ENCODE measurements at regions not wholly inside any gene's neighbourhood (a gene's known extent, or its start where the extent isn't known, plus 50 kb on each side); places are given as distances from the start of the nearest gene placed in this dataset.

DNA sequence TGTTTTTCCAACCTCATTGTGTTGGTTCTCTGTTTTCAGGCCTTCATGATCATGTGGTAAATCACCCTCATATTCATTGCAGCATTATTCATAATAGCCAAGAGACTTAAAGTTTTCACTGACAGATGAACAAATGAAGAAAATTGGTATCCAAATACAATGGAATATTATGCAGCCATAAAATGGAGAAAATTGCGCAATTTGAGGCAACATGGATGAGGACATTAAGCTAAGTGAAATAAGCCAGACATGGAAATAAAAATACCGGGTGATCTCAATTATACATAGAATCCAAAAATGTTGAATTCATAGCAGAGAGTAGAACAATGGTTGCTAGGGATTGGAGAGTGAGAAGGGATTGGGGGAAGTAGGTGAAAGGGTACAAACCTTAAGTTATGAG lies 491.9 kb upstream of the KCNMB2 start:
- no peaks in the 10 kb centered on the region for H4K20me1 ChIP-seq (ENCODE audit: insufficient read depth, low read length)
- H3F3A ChIP-seq (ENCODE audit: insufficient read depth, low read length): no peaks in the 10 kb centered on the region
- no peak overlapping the region for H3K4me2 ChIP-seq (ENCODE audit: low read depth, low read length)
- H2AFZ ChIP-seq (ENCODE audit: low read length): no peak overlapping the region
- no peaks in the 10 kb centered on the region for H3K27me3 ChIP-seq (replicated peaks; ENCODE audit: insufficient read depth, low read length)
- TF ChIP-seq, protein P1, sequence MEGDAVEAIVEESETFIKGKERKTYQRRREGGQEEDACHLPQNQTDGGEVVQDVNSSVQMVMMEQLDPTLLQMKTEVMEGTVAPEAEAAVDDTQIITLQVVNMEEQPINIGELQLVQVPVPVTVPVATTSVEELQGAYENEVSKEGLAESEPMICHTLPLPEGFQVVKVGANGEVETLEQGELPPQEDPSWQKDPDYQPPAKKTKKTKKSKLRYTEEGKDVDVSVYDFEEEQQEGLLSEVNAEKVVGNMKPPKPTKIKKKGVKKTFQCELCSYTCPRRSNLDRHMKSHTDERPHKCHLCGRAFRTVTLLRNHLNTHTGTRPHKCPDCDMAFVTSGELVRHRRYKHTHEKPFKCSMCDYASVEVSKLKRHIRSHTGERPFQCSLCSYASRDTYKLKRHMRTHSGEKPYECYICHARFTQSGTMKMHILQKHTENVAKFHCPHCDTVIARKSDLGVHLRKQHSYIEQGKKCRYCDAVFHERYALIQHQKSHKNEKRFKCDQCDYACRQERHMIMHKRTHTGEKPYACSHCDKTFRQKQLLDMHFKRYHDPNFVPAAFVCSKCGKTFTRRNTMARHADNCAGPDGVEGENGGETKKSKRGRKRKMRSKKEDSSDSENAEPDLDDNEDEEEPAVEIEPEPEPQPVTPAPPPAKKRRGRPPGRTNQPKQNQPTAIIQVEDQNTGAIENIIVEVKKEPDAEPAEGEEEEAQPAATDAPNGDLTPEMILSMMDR (IDR thresholded peaks at IDR 0.05; ENCODE audit: low read length): no peak
- TF ChIP-seq EZH2phosphoT487 (IDR thresholded peaks at IDR 0.05; ENCODE audit: low read length): no peak
- TF ChIP-seq EZH2 (optimal IDR thresholded peaks at IDR 0.05; ENCODE audit: low read depth, low read length): no peak
- no peaks in the 10 kb centered on the region for H3K9me2 ChIP-seq (replicated peaks; ENCODE audit: insufficient read depth, low read length)
- no peak for DNase-seq
- no peaks in the 10 kb centered on the region for H3K9me3 ChIP-seq (replicated peaks; ENCODE audit: insufficient read depth, low read length)
- no peaks in the 10 kb centered on the region for H3K36me3 ChIP-seq (replicated peaks; ENCODE audit: insufficient read depth, low read length)
- H3K79me2 ChIP-seq (ENCODE audit: low read length): no peaks in the 10 kb centered on the region
- H3K4me3 ChIP-seq (ENCODE audit: low read length): no peak overlapping the region
- no peak overlapping the region for H3K9ac ChIP-seq (ENCODE audit: low read length)
- no peaks in the 10 kb centered on the region for H3K4me1 ChIP-seq (ENCODE audit: low read length)
- no peak overlapping the region for H3K27ac ChIP-seq (ENCODE audit: low read length)

DNA sequence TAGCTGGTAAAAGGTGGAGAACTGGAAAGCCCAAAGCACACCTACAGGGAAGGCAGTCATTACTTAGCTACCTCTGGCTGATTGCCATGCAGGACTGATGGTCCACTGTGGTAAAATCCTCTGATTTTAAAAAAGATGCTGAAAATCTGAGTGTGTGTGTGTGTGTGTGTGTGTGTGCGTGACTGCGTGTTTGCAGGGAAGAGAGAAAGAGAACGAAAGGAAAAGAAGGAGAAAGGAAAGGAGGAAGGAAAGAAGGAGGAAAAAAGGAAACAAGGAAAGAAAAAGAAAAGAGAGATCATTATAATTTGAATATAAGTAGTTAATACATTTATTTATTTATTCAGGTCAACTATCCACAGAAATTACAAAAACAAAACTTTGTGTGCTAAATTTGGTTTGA lies 488.7 kb upstream of the KCNMB2 start:
- H2AFZ ChIP-seq (ENCODE audit: low read length): no peak overlapping the region
- no peaks in the 10 kb centered on the region for H3K9me2 ChIP-seq (replicated peaks; ENCODE audit: insufficient read depth, low read length)
- H3K4me1 ChIP-seq (ENCODE audit: low read length): no peaks in the 10 kb centered on the region
- no peak overlapping the region for H3K4me3 ChIP-seq (ENCODE audit: low read length)
- no peaks in the 10 kb centered on the region for H3K79me2 ChIP-seq (ENCODE audit: low read length)
- H3K27me3 ChIP-seq (replicated peaks; ENCODE audit: insufficient read depth, low read length): no peaks in the 10 kb centered on the region
- no peaks in the 10 kb centered on the region for H3F3A ChIP-seq (ENCODE audit: insufficient read depth, low read length)
- DNase-seq: no peak
- no peaks in the 10 kb centered on the region for H4K20me1 ChIP-seq (ENCODE audit: insufficient read depth, low read length)
- no peak overlapping the region for H3K27ac ChIP-seq (ENCODE audit: low read length)
- H3K4me2 ChIP-seq (ENCODE audit: low read depth, low read length): no peak overlapping the region
- H3K9me3 ChIP-seq (replicated peaks; ENCODE audit: insufficient read depth, low read length): no peaks in the 10 kb centered on the region
- TF ChIP-seq, protein P1 (IDR thresholded peaks at IDR 0.05; ENCODE audit: low read length): no peak
- no peak for TF ChIP-seq EZH2 (optimal IDR thresholded peaks at IDR 0.05; ENCODE audit: low read depth, low read length)
- no peak for TF ChIP-seq EZH2phosphoT487 (IDR thresholded peaks at IDR 0.05; ENCODE audit: low read length)
- no peaks in the 10 kb centered on the region for H3K36me3 ChIP-seq (replicated peaks; ENCODE audit: insufficient read depth, low read length)
- no peak overlapping the region for H3K9ac ChIP-seq (ENCODE audit: low read length)

- Histone ChIP-seq H4K20me1 (ENCODE audit: insufficient read depth, low read length) (no peaks in the 10 kb centered on the region), H3K9ac (ENCODE audit: low read length) (no peak overlapping the region), H3K36me3 (replicated peaks; ENCODE audit: insufficient read depth, low read length) (no peaks in the 10 kb centered on the region), H3K79me2 (ENCODE audit: low read length) (no peaks in the 10 kb centered on the region), H3K4me2 (ENCODE audit: low read depth, low read length) (no peak overlapping the region), H3F3A (ENCODE audit: insufficient read depth, low read length) (no peaks in the 10 kb centered on the region), H2AFZ (ENCODE audit: low read length) (no peak overlapping the region), H3K9me3 (replicated peaks; ENCODE audit: insufficient read depth, low read length) (no peaks in the 10 kb centered on the region), H3K4me3 (ENCODE audit: low read length) (no peak overlapping the region), H3K27ac (ENCODE audit: low read length) (no peak overlapping the region), H3K4me1 (ENCODE audit: low read length) (no peaks in the 10 kb centered on the region), H3K9me2 (replicated peaks; ENCODE audit: insufficient read depth, low read length) (no peaks in the 10 kb centered on the region), H3K27me3 (replicated peaks; ENCODE audit: insufficient read depth, low read length) (no peaks in the 10 kb centered on the region)
- TF ChIP-seq, protein P1 (IDR thresholded peaks at IDR 0.05; ENCODE audit: low read length): no peak
- no peak for TF ChIP-seq EZH2phosphoT487 (IDR thresholded peaks at IDR 0.05; ENCODE audit: low read length)
- TF ChIP-seq EZH2 (optimal IDR thresholded peaks at IDR 0.05; ENCODE audit: low read depth, low read length): no peak
- no peak for DNase-seq
Measured at GRCh38 chr3:178048768-178049167, 487.5 kb upstream of the KCNMB2 start.

Data from MM.1S (cell line).